ENCODE measurements at regions not wholly inside any gene's neighbourhood (a gene's known extent, or its start where the extent isn't known, plus 50 kb on each side); places are given as distances from the start of the nearest gene placed in this dataset.

- Histone ChIP-seq H3K4me2 (no peak overlapping the region), H3K4me3 (no peak overlapping the region), H3K27me3 (no peaks in the 10 kb centered on the region), H3K36me3 (replicated peaks; ENCODE audit: insufficient read depth, low read depth) (no peaks in the 10 kb centered on the region), H3K79me2 (no peaks in the 10 kb centered on the region), H3K4me1 (ENCODE audit: insufficient read depth) (peaks cover 4% of the 10 kb centered on the region), H3K27ac (no peak overlapping the region), H2AFZ (no peak overlapping the region), H4K20me1 (ENCODE audit: insufficient read depth, poor library complexity, severe bottlenecking) (no peaks in the 10 kb centered on the region), H3K9me3 (ENCODE audit: low read depth) (no peaks in the 10 kb centered on the region), H3K9me2 (replicated peaks; ENCODE audit: insufficient read depth) (no peaks in the 10 kb centered on the region)
- no peak for DNase-seq (ENCODE audit: low spot score)
- TF ChIP-seq CTCF (IDR thresholded peaks at IDR 0.05; ENCODE audit: poor library complexity) (no peak), EZH2phosphoT487 (IDR thresholded peaks at IDR 0.05; ENCODE audit: low read depth, severe bottlenecking, unreplicated experiment) (no peak), EZH2 (IDR thresholded peaks at IDR 0.05; ENCODE audit: borderline replicate concordance) (no peak)
Observed at GRCh38 chr3:106611841-106612240, 743.0 kb upstream of the CBLB start.

DNA sequence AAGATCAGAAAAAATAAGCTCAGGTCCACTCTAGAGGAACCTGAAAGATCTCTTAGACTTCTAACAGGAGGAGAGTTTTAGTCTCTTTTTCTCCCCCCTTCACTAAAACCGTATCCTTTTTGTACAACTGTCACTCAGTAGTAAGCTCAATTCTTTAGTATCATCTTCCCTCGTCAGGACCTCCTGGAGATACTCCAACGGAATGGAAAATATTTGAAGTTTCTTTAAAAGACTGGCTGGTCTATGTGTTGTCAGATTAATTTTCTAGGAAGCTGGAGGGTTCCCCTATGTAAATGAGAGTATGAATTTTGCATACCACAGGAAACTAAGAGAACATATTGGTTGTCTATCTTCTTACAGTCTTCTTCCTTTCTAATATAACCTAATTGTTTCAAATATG, 747.7 kb upstream of the CBLB start:
- Histone ChIP-seq H3K27ac (no peak overlapping the region), H3K4me3 (no peak overlapping the region), H3K36me3 (replicated peaks; ENCODE audit: insufficient read depth, low read depth) (no peaks in the 10 kb centered on the region), H3K4me1 (ENCODE audit: insufficient read depth) (no peaks in the 10 kb centered on the region), H3K27me3 (no peaks in the 10 kb centered on the region), H3K4me2 (no peak overlapping the region), H4K20me1 (ENCODE audit: insufficient read depth, poor library complexity, severe bottlenecking) (no peaks in the 10 kb centered on the region), H3K79me2 (no peaks in the 10 kb centered on the region), H3K9me3 (ENCODE audit: low read depth) (no peaks in the 10 kb centered on the region), H3K9me2 (replicated peaks; ENCODE audit: insufficient read depth) (no peaks in the 10 kb centered on the region), H2AFZ (no peak overlapping the region)
- no peak for DNase-seq (ENCODE audit: low spot score)
- TF ChIP-seq EZH2 (IDR thresholded peaks at IDR 0.05; ENCODE audit: borderline replicate concordance) = no peak
- 77% methylated on average over 3 of the region's 3 CpGs for WGBS (ENCODE audit: low lambda C conversion rate, missing lambda C conversion rate)

GRCh38 chr3:106617276-106617675, 748.5 kb upstream of the CBLB start:
- TF ChIP-seq CTCF (IDR thresholded peaks at IDR 0.05; ENCODE audit: poor library complexity) (no peak), EZH2phosphoT487 (IDR thresholded peaks at IDR 0.05; ENCODE audit: low read depth, severe bottlenecking, unreplicated experiment) (no peak), EZH2 (IDR thresholded peaks at IDR 0.05; ENCODE audit: borderline replicate concordance) (no peak)
- DNase-seq (ENCODE audit: low spot score) = no peak
- H4K20me1 ChIP-seq (ENCODE audit: insufficient read depth, poor library complexity, severe bottlenecking) = no peaks in the 10 kb centered on the region
- no peaks in the 10 kb centered on the region for H3K27me3 ChIP-seq
- no peak overlapping the region for H3K4me2 ChIP-seq
- H3K36me3 ChIP-seq (replicated peaks; ENCODE audit: insufficient read depth, low read depth) = no peaks in the 10 kb centered on the region
- H3K4me1 ChIP-seq (ENCODE audit: insufficient read depth) = no peaks in the 10 kb centered on the region
- H3K9me3 ChIP-seq (ENCODE audit: low read depth) = no peaks in the 10 kb centered on the region
- H3K79me2 ChIP-seq = no peaks in the 10 kb centered on the region
- 87% methylated on average over 2 of the region's 2 CpGs for WGBS (ENCODE audit: low lambda C conversion rate, missing lambda C conversion rate)
- H2AFZ ChIP-seq = no peak overlapping the region
- H3K9me2 ChIP-seq (replicated peaks; ENCODE audit: insufficient read depth) = no peaks in the 10 kb centered on the region
- H3K4me3 ChIP-seq = no peak overlapping the region
- no peak overlapping the region for H3K27ac ChIP-seq

GRCh38 chr3:106620646-106621045, 751.8 kb upstream of the CBLB start:
- H3K79me2 ChIP-seq = no peaks in the 10 kb centered on the region
- H3K27ac ChIP-seq = no peak overlapping the region
- WGBS (ENCODE audit: low lambda C conversion rate, missing lambda C conversion rate) = 90% methylated on average over 1 of the region's 1 CpG
- no peak overlapping the region for H3K4me3 ChIP-seq
- no peak for DNase-seq (ENCODE audit: low spot score)
- TF ChIP-seq EZH2phosphoT487 (IDR thresholded peaks at IDR 0.05; ENCODE audit: low read depth, severe bottlenecking, unreplicated experiment) (no peak), CTCF (IDR thresholded peaks at IDR 0.05; ENCODE audit: poor library complexity) (no peak), EZH2 (IDR thresholded peaks at IDR 0.05; ENCODE audit: borderline replicate concordance) (no peak)
- no peaks in the 10 kb centered on the region for H3K4me1 ChIP-seq (ENCODE audit: insufficient read depth)
- no peaks in the 10 kb centered on the region for H3K27me3 ChIP-seq
- H3K36me3 ChIP-seq (replicated peaks; ENCODE audit: insufficient read depth, low read depth) = no peaks in the 10 kb centered on the region
- no peaks in the 10 kb centered on the region for H3K9me2 ChIP-seq (replicated peaks; ENCODE audit: insufficient read depth)
- no peak overlapping the region for H3K4me2 ChIP-seq
- no peak overlapping the region for H2AFZ ChIP-seq
- H4K20me1 ChIP-seq (ENCODE audit: insufficient read depth, poor library complexity, severe bottlenecking) = no peaks in the 10 kb centered on the region
- H3K9me3 ChIP-seq (ENCODE audit: low read depth) = no peaks in the 10 kb centered on the region
